HG03064 (cell line): ENCODE measurements at regions not wholly inside any gene's neighbourhood (a gene's known extent, or its start where the extent isn't known, plus 50 kb on each side); places are given as distances from the start of the nearest gene placed in this dataset.

ENCODE experiments used
- ATAC-seq: cut with Tn5 transposase; IDR thresholded peaks from one replicate; pipeline ENCODE4 v1.9.1; 2021; ENCODE audit warnings: low read depth; ENCODE audit not compliant: unreplicated experiment

DNA sequence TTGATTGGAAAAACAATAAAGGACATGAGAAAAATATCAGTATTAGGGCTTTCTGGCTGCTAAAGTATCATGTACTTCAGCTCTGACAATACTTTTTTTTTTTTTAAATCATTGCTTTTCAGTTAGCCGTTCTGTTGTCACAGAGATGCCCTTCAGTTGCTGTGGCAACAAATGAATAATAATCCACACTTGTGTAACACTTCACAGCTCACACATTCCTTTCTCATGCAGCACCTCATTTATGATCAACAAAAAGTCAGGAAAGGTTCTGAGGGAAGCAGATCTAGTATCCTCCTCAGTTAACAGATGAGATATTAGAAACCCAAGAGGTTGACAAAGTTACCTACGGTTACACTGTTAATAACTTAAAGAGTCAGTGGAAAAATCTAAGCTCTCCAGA lies 444.2 kb upstream of the SLIT2 start:
- ATAC-seq, result no peak

- ATAC-seq, result no peak
Observed at GRCh38 chr4:19806865-19807264, 444.8 kb upstream of the SLIT2 start.

DNA sequence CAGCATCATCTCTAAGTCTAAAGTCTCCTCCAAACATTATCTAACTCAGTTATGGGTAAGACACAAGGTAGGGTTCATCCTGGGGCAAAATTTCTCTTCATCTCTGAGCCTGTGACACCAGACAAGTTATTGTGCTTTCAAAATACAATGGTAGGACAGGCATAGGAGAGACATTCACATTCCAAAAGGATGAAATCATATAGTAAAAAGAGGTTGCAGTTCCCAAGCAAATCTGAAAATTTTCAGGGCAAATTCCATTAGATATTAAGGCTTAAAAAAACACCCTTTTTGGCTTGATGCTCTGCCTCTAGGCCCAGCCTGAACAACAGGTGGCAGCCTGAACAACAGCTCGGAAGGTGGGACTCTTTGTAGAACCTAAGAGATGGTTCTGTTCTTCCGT lies 448.3 kb upstream of the SLIT2 start:
- ATAC-seq, result no peak

- ATAC-seq, result no peak
Observed at GRCh38 chr4:19793831-19794230, 457.9 kb upstream of the SLIT2 start.

DNA sequence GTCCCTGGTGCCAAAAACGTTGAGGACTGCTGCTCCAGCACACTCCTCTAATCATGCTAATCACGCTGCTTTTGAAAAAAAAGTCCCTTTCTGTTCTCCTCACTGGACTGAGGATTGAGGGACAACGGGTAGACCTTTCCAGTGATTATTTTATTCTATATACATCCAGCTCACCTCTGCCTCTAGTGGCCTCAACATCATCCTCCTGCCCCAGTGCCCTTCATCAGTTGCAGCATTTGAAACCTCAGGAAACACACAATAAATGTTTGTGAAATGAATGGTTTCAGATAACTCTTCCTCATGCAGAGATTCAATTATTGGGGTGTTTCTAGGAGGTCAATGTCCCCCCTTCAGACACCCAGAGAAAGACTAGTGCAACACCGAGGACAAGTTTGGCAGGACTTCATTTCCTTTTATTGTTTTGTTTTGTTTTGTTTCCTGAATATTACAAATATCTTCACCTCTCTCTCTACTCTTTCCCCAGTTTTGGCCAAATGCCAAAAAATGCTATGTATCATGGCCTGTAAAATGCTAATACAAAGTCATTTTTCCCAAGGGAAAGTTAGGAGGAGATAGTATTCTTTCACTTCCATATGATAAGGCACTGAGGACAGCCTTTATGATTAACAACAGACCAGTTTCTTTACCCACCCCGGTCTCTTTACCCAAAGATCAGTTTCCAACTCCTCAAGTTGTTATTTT lies 460.1 kb upstream of the SLIT2 start:
- ATAC-seq, result no peak

DNA sequence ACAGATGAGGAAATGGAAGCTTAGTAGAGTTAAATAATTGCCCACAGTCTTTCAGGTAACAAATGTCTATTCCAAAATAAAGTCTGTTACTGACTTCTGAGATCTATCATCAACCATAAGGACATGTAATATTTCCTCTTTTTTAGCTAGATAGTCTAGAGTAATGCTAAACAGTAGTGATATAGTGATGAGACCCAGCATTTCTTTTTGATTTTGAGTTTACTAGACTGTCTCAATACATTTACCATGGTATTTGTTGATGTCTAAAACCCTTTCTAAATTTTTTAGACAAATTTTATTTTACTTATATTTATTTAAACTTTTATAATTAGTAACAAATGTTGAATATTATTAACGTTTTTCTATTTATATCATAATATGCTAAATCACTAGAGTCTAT lies 465.1 kb upstream of the SLIT2 start:
- no peak for ATAC-seq

DNA sequence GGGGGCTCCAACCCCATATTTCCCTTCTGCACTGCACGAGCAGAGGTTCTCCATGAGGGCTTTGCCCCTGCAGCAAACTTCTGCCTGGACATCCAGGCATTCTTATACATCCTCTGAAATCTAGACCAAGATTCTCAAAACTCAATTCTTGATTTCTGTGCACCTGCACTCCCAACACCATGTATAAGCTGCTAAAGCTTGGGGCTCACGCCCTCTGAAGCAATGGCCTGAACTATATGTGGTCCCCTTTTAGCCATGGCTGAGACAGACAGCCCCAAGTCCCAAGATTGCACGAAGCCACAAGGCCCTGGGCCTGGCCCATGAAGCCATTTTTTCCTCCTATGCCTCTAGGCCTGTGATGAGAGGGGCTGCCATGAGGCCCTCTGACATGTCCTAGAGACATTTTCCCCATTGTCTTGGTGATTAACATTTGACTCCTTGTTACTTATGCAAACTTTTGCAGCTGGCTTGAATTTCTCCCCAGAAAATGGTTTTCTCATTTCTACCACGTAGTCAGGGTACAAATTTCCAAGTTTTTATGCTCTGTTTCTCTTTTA lies 468.0 kb upstream of the SLIT2 start:
- no peak for ATAC-seq

DNA sequence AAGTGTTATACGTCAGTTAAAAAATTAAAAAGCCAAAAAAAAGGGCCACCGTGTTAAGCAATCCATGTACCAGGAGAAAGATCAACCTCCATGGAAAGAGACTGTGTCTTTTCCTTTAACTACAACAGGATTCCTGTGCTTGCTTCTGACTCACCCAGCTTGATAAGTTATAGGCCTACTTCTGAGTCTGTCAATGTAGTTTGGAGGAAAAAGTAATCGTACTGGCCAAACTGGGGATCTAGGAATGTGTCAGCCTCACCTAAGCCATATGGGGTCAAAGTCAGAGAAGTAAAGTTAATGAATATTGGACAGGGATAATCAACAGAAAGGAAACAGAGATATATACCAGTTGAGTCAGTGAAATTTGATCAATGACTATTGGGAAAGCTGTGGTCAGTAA lies 470.8 kb upstream of the SLIT2 start:
- ATAC-seq, result no peak

GRCh38 chr4:19776929-19777328 lies 474.8 kb upstream of the SLIT2 start:
- no peak for ATAC-seq

DNA sequence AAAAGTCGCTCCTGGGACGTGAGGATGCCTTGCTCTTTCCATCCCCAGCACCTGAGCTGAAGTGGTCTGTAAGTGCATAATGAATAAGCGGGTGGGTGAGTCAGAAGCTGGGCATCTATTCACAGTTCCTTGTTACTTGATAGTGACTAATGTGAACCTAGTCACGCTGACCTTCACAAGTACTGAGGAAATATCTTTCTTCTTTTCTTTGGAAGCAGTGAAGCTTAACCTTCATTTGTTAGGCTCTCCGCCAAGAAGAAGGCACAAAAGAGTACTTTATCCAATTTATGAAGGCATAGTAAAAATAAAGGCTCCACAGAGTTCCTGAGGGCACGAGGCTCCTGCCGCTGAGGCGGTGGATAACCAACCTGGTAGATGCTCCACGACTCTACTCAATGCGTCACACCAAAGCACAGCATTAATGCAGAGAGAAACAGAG lies 475.7 kb upstream of the SLIT2 start:
- ATAC-seq, result no peak

- ATAC-seq, result no peak
Observed at GRCh38 chr4:19774690-19775256, 476.9 kb upstream of the SLIT2 start.

DNA sequence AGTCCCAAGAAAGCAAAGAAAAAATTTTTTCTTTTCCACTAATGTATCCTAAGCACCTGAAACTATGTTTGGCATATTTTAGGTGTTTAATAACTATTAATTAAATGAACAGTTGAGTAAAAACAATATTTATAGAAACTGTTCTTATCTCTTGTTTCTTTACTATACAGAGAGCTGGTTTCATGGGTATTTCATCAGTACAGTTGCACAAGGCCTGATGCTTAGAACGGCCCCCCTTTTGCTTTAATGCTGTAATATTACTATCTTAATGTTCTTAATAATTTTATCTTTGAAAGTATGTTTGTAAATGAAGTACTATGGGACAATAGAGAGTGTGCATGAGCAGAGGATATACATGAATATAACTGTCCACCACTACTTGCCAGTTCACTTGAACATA lies 479.1 kb upstream of the SLIT2 start:
- no peak for ATAC-seq

DNA sequence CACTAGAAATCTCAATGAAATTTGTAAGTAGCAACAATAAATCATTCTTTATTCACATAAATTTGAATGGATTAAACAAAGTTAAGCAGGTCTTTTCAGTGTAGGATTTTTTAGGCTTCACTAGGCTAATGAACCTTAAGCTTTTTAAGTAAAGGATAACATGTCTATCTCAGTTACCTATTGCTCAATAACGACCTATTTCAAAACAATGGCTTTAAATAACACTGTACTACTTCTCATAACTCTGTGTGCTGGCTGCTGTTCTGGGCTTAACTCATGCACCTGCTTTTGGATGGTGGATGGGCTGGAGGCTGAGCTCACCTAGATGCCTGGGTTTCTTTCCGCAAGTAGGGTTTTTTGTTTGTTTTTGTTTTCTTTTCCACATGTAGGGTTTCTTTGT lies 495.0 kb upstream of the SLIT2 start:
- no peak for ATAC-seq

DNA sequence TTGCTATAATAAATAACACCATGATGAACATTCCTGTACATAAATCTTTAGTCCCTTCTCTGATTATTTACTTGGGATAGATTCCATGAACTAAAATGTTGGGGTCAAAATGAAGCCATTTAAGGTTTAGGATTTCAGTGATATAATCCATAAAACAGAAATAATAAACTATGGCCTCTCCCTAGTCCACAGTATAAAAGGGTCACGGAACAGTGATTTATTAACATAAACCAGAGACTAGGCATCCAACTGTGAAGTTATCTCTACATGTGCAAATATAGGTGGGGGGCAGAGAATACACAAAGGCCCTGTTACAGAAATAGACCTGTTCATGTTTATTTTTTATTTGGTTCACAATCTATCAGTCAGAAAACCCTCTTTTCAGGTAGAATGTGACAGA lies 499.1 kb upstream of the SLIT2 start:
- ATAC-seq, result no peak

GRCh38 chr4:19748519-19749479 lies 502.9 kb upstream of the SLIT2 start:
- no peak for ATAC-seq

DNA sequence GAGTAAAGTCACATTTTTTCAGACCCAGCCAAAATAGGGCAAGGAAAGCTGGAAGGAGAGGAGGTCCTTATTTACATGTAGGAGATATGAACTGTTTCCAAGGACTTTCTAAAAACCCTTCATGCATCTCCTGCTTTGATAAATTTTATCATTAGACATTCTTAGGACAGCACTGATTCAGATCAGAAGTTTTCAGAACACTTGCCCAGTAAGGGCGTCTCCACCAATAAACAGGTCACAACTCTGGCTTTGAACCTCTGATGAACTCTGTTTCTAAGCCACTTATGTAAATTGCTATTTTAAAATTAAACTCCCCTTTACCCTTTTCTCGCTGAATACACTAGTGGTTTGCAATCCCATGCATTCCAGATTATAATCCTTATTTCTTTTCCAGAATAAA lies 505.3 kb upstream of the SLIT2 start:
- ATAC-seq, result no peak

DNA sequence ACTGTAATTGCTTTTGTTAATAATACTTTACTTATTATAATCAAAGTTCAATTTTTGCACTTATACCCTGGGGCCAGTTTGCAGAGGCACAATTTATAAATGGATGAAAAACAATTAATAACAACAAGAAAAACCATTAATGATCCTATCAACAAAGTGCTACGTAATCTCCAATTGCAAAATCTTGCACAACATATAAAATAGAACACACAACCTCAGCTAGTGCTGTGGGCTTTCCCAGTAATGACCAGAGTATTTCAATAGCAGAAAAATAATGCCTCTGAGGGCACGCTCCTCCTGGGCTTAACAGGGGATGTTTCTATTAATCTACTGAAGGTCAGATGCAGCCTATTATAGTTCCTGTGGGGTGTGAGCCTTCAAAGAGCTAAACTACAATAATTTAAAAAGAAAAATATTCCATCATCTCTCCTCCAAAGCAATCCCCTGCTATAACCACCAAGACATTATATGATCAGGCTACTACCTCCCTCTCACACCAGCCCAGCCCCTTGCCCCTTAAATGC lies 508.5 kb upstream of the SLIT2 start:
- ATAC-seq, result no peak

DNA sequence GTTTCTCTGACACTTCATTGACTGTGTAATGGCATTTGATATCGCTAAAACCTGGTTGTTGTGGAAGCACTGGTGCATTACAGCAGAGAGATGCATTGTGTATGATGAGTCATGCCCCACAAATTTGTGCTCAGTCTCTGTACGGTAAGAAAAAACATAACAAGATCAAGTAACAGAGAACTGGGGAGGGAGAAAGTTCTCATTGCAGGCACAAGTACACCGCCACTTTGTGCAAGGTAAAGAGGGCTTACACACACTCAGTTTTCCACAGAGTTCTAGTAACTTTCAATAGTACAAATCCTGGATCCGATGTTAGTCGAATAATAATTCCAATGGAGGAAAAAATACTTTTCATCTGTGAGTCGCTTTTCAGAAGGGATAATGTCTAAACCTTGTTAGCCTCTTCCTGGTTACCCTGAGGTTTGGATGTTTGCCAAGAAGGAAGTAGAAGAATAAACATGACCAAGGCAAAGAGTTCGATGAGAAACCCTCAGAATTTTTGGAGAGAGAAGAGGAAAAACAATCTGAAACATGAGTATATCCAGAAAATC lies 512.5 kb upstream of the SLIT2 start:
- ATAC-seq, result no peak

- no peak for ATAC-seq
Observed at GRCh38 chr4:19736968-19737756, 514.5 kb upstream of the SLIT2 start.

DNA sequence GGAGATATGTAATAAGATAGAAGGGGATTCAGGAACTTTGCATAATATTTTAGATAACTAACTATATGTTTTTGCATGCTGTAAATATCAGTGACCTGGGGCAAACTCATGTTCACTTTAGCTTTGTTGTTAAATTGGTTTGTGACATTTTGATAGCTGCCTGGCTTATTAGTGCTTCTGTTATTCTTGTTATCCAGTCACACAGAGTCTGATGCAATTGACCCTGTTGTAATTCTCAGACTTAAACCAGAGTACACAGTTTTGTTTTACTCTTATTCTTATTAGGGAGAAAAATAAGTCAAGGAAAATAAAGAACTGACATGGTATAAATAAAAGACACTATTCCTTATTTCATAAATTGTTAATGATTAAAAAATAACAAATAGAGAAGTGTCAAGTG lies 516.7 kb upstream of the SLIT2 start:
- ATAC-seq, result no peak
